Spinal cord (tissue), 9 donors: ENCODE measurements at regions not wholly inside any gene's neighbourhood (a gene's known extent, or its start where the extent isn't known, plus 50 kb on each side); places are given as distances from the start of the nearest gene placed in this dataset.
A peak's percentile ranks its signal among the peaks of the same experiment; 100 is the strongest.

Source experiments
- DNase-seq, 6 donors: peaks; one replicate each; pipeline versions ENCODE4 v3.0.0 to v3.0.0-alpha.2; 2013 to 2015; ENCODE audit warnings: low spot score in 6 of 6, low read depth in 4 of 6
- H3K27ac ChIP-seq: one replicate; pipeline ENCODE4 v1.5.1; 2013; ENCODE audit warnings: low read depth, low read length, control low read depth
- H3K27me3 ChIP-seq: one replicate; pipeline ENCODE4 v1.6.1; 2013; ENCODE audit warnings: low read length; ENCODE audit not compliant: control insufficient read depth, insufficient read depth
- H3K36me3 ChIP-seq: one replicate; pipeline ENCODE4 v1.6.1; 2013; ENCODE audit warnings: low read length; ENCODE audit not compliant: control insufficient read depth, insufficient read depth
- H3K4me1 ChIP-seq: one replicate; pipeline ENCODE4 v1.6.1; 2013; ENCODE audit warnings: low read length; ENCODE audit not compliant: control insufficient read depth, insufficient read depth
- H3K4me3 ChIP-seq: one replicate; pipeline ENCODE4 v1.5.1; 2013; ENCODE audit warnings: low read depth, low read length, control low read depth
- H3K9me3 ChIP-seq: one replicate; pipeline ENCODE4 v1.6.1; 2013; ENCODE audit warnings: low read length; ENCODE audit not compliant: control insufficient read depth, insufficient read depth
- WGBS: methylation state at CpG from one replicate; pipeline ENCODE4 v1.1.5; 2013; ENCODE audit warnings: missing lambda C conversion rate; ENCODE audit not compliant: insufficient coverage; 5-methylcytosine and 5-hydroxymethylcytosine counted together
- donor health status: healthy.

GRCh38 chr7:116101704-116102103, 71.1 kb upstream of the TFEC start:
- H3K27me3 ChIP-seq, result no peaks in the 10 kb centered on the region
- WGBS, result no CpG with 5 or more reads among the region's 2 CpGs
- H3K36me3 ChIP-seq, result no peaks in the 10 kb centered on the region
- H3K4me3 ChIP-seq, result no peak overlapping the region
- no peak for DNase-seq
- no peaks in the 10 kb centered on the region for H3K9me3 ChIP-seq
- no peaks in the 10 kb centered on the region for H3K4me1 ChIP-seq
- H3K27ac ChIP-seq, result no peak overlapping the region

DNA sequence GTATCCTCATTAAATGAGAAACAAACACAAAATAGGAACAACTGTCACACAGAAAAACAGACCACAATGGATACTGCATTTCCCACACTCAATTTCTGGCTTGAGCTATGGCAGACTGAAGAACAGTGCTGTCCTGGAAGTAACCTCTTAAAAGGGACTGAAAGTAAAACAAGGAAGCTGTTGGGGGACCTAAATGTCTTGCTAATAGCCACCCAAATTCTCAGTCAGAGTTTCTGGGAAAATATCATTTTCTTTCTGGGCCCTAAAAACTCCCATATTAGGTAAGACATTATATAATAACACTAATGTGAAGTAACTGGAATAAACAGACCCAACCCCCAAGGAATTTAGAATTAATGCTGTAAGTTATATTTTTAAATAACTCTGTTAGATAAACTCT, 80.9 kb upstream of the TFEC start:
- H3K27ac ChIP-seq, result no peak overlapping the region
- DNase-seq, result no peak
- no peaks in the 10 kb centered on the region for H3K9me3 ChIP-seq
- no peaks in the 10 kb centered on the region for H3K36me3 ChIP-seq
- no peaks in the 10 kb centered on the region for H3K27me3 ChIP-seq
- no peak overlapping the region for H3K4me3 ChIP-seq
- no peaks in the 10 kb centered on the region for H3K4me1 ChIP-seq

- no peaks in the 10 kb centered on the region for H3K9me3 ChIP-seq
- no peaks in the 10 kb centered on the region for H3K4me1 ChIP-seq
- no peak overlapping the region for H3K4me3 ChIP-seq
- H3K27me3 ChIP-seq, result no peaks in the 10 kb centered on the region
- WGBS, result no CpG with 5 or more reads among the region's 1 CpG
- DNase-seq, result no peak
- no peak overlapping the region for H3K27ac ChIP-seq
- no peaks in the 10 kb centered on the region for H3K36me3 ChIP-seq
Measured at GRCh38 chr7:116113310-116113709, 82.7 kb upstream of the TFEC start.

DNA sequence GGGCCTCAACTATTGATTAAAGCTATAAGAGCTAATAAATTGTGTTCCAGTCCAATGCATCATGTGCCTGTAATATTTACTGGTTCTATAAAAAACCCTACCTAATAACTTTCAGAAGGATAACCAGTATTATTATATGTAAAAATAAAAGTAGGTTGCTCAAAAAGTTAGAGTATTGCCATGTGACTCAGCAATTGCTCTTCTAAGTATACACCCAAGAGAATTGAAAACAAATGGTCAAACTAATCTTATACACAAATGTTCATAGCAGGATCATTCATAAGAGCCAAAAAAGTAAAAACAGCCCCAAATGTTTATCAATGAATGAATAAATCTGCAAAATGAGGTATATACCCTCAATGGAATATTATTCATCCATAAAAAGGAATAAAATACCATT, 89.5 kb upstream of the TES start:
- no peaks in the 10 kb centered on the region for H3K27me3 ChIP-seq
- H3K36me3 ChIP-seq, result no peaks in the 10 kb centered on the region
- H3K4me3 ChIP-seq, result no peak overlapping the region
- no peak overlapping the region for H3K27ac ChIP-seq
- no peak for DNase-seq
- no peaks in the 10 kb centered on the region for H3K9me3 ChIP-seq
- H3K4me1 ChIP-seq, result no peaks in the 10 kb centered on the region

DNA sequence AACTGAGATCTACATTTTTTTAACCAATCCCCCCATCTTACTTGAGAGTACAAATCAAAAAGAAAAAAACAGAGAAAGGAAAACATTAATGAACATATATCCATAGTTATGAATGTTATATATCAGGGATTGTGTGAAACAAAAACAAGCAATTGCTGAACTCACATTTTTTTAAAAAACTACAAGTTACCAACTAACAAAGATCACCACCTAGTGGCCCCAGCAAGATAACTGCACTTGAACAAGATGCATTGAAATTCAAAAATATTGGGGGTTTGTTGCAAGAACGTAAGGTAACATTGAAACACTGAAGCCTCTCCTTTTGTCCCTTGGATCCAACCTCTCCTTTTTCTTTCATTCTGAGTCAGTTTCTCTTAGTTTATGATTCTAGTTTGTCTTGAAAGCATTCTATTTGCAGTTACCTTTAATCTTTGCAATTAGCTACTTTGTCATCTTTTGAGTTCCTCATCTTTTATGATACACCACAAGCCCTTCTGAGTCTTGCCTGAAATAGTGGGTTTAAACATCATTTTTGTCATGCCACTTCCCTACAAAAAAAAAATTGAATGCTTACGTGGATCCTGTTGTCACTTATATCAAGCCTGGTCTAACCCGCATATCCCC, 87.3 kb upstream of the TES start:
- no peaks in the 10 kb centered on the region for H3K9me3 ChIP-seq
- DNase-seq, result peak in 4 of 6 donors; percentile 13 to 81 (median 49)
- 78% methylated on average over 2 of the region's 3 CpGs for WGBS

DNA sequence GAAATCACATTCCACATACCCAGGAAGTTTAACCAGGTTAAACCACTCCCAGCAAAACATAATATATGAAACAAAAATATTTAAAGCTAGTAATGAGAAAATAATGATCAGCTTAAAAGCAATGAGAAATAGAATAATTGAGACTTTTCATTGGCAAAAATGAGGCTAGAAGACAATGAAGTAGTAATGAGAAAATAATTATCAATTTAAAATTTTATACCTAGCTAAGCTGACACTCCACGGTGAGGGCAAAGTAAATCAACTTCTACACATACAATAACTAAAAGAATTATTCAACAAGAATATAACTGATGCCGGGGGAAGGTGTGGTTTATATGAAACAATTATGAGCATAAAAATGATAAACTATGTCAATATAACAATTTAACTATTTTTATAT, 82.2 kb upstream of the TES start:
- Histone ChIP-seq H3K36me3 (no peaks in the 10 kb centered on the region), H3K4me1 (no peaks in the 10 kb centered on the region), H3K27me3 (no peaks in the 10 kb centered on the region), H3K27ac (no peak overlapping the region), H3K9me3 (no peaks in the 10 kb centered on the region), H3K4me3 (no peak overlapping the region)
- no peak for DNase-seq
- no CpG with 5 or more reads among the region's 2 CpGs for WGBS

More for the DNA sequence above, 87.3 kb upstream of the TES start:
- H3K27ac ChIP-seq, result no peak overlapping the region
- no peak overlapping the region for H3K4me3 ChIP-seq
- H3K36me3 ChIP-seq, result no peaks in the 10 kb centered on the region
- no peaks in the 10 kb centered on the region for H3K27me3 ChIP-seq
- no peaks in the 10 kb centered on the region for H3K4me1 ChIP-seq

GRCh38 chr7:116135306-116135705, 75.0 kb upstream of the TES start:
- Histone ChIP-seq H3K4me3 (no peak overlapping the region), H3K4me1 (no peaks in the 10 kb centered on the region), H3K36me3 (no peaks in the 10 kb centered on the region), H3K27me3 (no peaks in the 10 kb centered on the region), H3K9me3 (no peaks in the 10 kb centered on the region), H3K27ac (no peak overlapping the region)
- DNase-seq, result peak in 1 of 6 donors; percentile 11
- WGBS, result 42% methylated on average over 2 of the region's 4 CpGs

- Histone ChIP-seq H3K27me3 (no peaks in the 10 kb centered on the region), H3K36me3 (no peaks in the 10 kb centered on the region), H3K4me3 (no peak overlapping the region), H3K4me1 (no peaks in the 10 kb centered on the region), H3K9me3 (no peaks in the 10 kb centered on the region), H3K27ac (no peak overlapping the region)
- peak; percentile 29 to 91 (median 60) for DNase-seq
- WGBS, result no CpG with 5 or more reads among the region's 2 CpGs
Measured at GRCh38 chr7:116138202-116138801, 72.0 kb upstream of the TES start.

- DNase-seq, result peak in 2 of 6 donors; percentile 24 to 30
- Histone ChIP-seq H3K4me3 (no peak overlapping the region), H3K27me3 (no peaks in the 10 kb centered on the region), H3K36me3 (no peaks in the 10 kb centered on the region), H3K9me3 (no peaks in the 10 kb centered on the region), H3K4me1 (no peaks in the 10 kb centered on the region), H3K27ac (no peak overlapping the region)
- 13% methylated on average over 5 of the region's 6 CpGs for WGBS
Measured at GRCh38 chr7:116139007-116139406, 71.3 kb upstream of the TES start.

GRCh38 chr7:116139807-116140206, 70.5 kb upstream of the TES start:
- Histone ChIP-seq H3K9me3 (no peaks in the 10 kb centered on the region), H3K4me3 (no peak overlapping the region), H3K27ac (no peak overlapping the region), H3K36me3 (no peaks in the 10 kb centered on the region), H3K4me1 (no peaks in the 10 kb centered on the region), H3K27me3 (no peaks in the 10 kb centered on the region)
- DNase-seq, result no peak
